HG02623 (cell line): ENCODE measurements at regions not wholly inside any gene's neighbourhood (a gene's known extent, or its start where the extent isn't known, plus 50 kb on each side); places are given as distances from the start of the nearest gene placed in this dataset.
"Not testable (repeated sequence)": the region's sequence is repeated elsewhere in the genome, so short reads cannot be mapped to it uniquely, and the experiment has no call there.

Source experiments
- ATAC-seq: cut with Tn5 transposase; IDR thresholded peaks from one replicate; pipeline ENCODE4 v1.9.1; 2021; ENCODE audit warnings: moderate library complexity; ENCODE audit not compliant: unreplicated experiment

GRCh38 chr6:144935181-144935580, 650.0 kb downstream of the UTRN start:
- ATAC-seq = no peak

- no peak for ATAC-seq
Measured at GRCh38 chr6:144935661-144936060, 650.5 kb downstream of the UTRN start.

- no peak for ATAC-seq
Measured at GRCh38 chr6:144936764-144937163, 651.6 kb downstream of the UTRN start.

GRCh38 chr6:144939921-144940320, 654.8 kb downstream of the UTRN start:
- ATAC-seq = no peak

- no peak for ATAC-seq
Measured at GRCh38 chr6:144944106-144944505, 659.0 kb downstream of the UTRN start.

- no peak for ATAC-seq
Measured at GRCh38 chr6:144947398-144947976, 662.4 kb downstream of the UTRN start.

- no peak for ATAC-seq
Measured at GRCh38 chr6:144951730-144952437, 666.7 kb downstream of the UTRN start.

- no peak for ATAC-seq
Measured at GRCh38 chr6:144952456-144953240, 667.5 kb downstream of the UTRN start.

GRCh38 chr6:144953552-144954240, 668.6 kb downstream of the UTRN start:
- ATAC-seq = no peak

- no peak for ATAC-seq
Measured at GRCh38 chr6:144954241-144954556, 669.1 kb downstream of the UTRN start.

GRCh38 chr6:144955392-144955791, 670.3 kb downstream of the UTRN start:
- ATAC-seq = no peak

- ATAC-seq = no peak
Measured at GRCh38 chr6:144955859-144956258, 670.7 kb downstream of the UTRN start.

- ATAC-seq = not testable (repeated sequence)
Measured at GRCh38 chr6:144956697-144957096, 671.6 kb downstream of the UTRN start.

GRCh38 chr6:144957236-144957937, 672.3 kb downstream of the UTRN start:
- ATAC-seq = no peak

- no peak for ATAC-seq
Measured at GRCh38 chr6:144969154-144969553, 684.0 kb downstream of the UTRN start.

GRCh38 chr6:144969602-144970272, 684.6 kb downstream of the UTRN start:
- no peak for ATAC-seq

- ATAC-seq = not testable (repeated sequence)
Measured at GRCh38 chr6:144977250-144977864, 692.2 kb downstream of the UTRN start.

GRCh38 chr6:144978208-144978607, 693.1 kb downstream of the UTRN start:
- no peak for ATAC-seq

GRCh38 chr6:144986271-144986670, 701.1 kb downstream of the UTRN start:
- ATAC-seq = no peak
